H1 (cell line): ENCODE measurements at regions not wholly inside any gene's neighbourhood (a gene's known extent, or its start where the extent isn't known, plus 50 kb on each side); places are given as distances from the start of the nearest gene placed in this dataset.

ENCODE experiments used
- CTCF ChIA-PET: fragments of 300-600 bp; sonication (Branson Sonifier 250); formaldehyde crosslinking; loops from one replicate; lab custom pipeline; 2021; ENCODE audit not compliant: partially characterized antibody; lab: Charles Lee
- POLR2A ChIA-PET: fragments of 300-600 bp; sonication (Branson Sonifier 250); formaldehyde crosslinking; loops from one replicate; lab custom pipeline; 2021; ENCODE audit warnings: inconsistent platforms; ENCODE audit not compliant: partially characterized antibody; lab: Charles Lee
- DNase-seq, 2 experiments: peaks; one replicate each; pipeline versions ENCODE4 v3.0.0 to v3.0.0-alpha.2; 2010 to 2022; ENCODE audit warnings: low spot score in 2 of 2, low read depth in 1 of 2, mixed read lengths in 1 of 2
- FAIRE-seq: peaks from 2 replicates; lab custom pipeline; 2011; peaks lifted over from hg19 to GRCh38; lab: Jason Lieb, UNC
- H2AFZ ChIP-seq: 2 replicates; pipeline ENCODE4 v1.8.1; 2012; ENCODE audit warnings: low read length, inconsistent platforms
- H2AK5ac ChIP-seq: 2 replicates; pipeline ENCODE4 v1.6.1; 2013; ENCODE audit warnings: low read depth, low read length
- H2BK120ac ChIP-seq: replicated peaks from 2 replicates; pipeline ENCODE3; 2013; ENCODE audit warnings: low read depth, low read length, inconsistent platforms
- H2BK12ac ChIP-seq: 2 replicates; pipeline ENCODE4 v1.6.1; 2013; ENCODE audit warnings: low read depth, low read length
- H2BK15ac ChIP-seq: 2 replicates; pipeline ENCODE4 v1.6.1; 2013; ENCODE audit warnings: low read length
- H2BK20ac ChIP-seq: 2 replicates; pipeline ENCODE4 v1.6.1; 2013; ENCODE audit warnings: low read length
- H2BK5ac ChIP-seq: 2 replicates; pipeline ENCODE4 v1.6.1; 2013; ENCODE audit warnings: low read depth, low read length
- H3K14ac ChIP-seq: 2 replicates; pipeline ENCODE4 v1.6.1; 2013; ENCODE audit warnings: inconsistent platforms; ENCODE audit not compliant: insufficient read length
- H3K18ac ChIP-seq: 2 replicates; pipeline ENCODE4 v1.6.1; 2013; ENCODE audit warnings: low read length; ENCODE audit errors: extremely low read depth
- H3K23ac ChIP-seq: 2 replicates; pipeline ENCODE4 v1.6.1; 2013; ENCODE audit warnings: inconsistent platforms; ENCODE audit not compliant: insufficient read length
- H3K23me2 ChIP-seq: 2 replicates; pipeline ENCODE4 v1.6.1; 2013; ENCODE audit warnings: low read depth, low read length
- H3K27ac ChIP-seq: 2 replicates; pipeline ENCODE4 v1.6.1; 2011; ENCODE audit warnings: low read depth, low read length, inconsistent platforms
- H3K27me3 ChIP-seq, 4 experiments: replicated peaks in 1 of 4; 1 replicate in 1 of 4; 2 replicates in 3 of 4; pipeline versions ENCODE4 v1.6.1 to v1.8.1; 2011 to 2013; ENCODE audit warnings: low read length in 3 of 4, mild to moderate bottlenecking in 3 of 4, inconsistent platforms in 2 of 4, mixed read lengths in 2 of 4, moderate library complexity in 1 of 4; ENCODE audit not compliant: control insufficient read depth in 3 of 4, insufficient read depth in 3 of 4; ENCODE audit errors: extremely low read depth in 1 of 4
- H3K36me3 ChIP-seq, 4 experiments: 2 replicates each; pipeline versions ENCODE4 v1.6.1 to v1.8.1; 2011 to 2013; ENCODE audit warnings: mild to moderate bottlenecking in 4 of 4, low read length in 3 of 4, moderate library complexity in 2 of 4, control low read depth in 1 of 4, inconsistent platforms in 1 of 4; ENCODE audit not compliant: insufficient read depth in 4 of 4, control insufficient read depth in 2 of 4
- H3K4ac ChIP-seq: replicated peaks from 2 replicates; pipeline ENCODE3; 2013; ENCODE audit warnings: low read length, low read depth, mixed read lengths, inconsistent platforms; ENCODE audit not compliant: insufficient read length
- H3K4me1 ChIP-seq, 4 experiments: replicated peaks in 1 of 4; 1 replicate in 1 of 4; 2 replicates in 3 of 4; pipeline versions ENCODE4 v1.6.1 to v1.8.1; 2011 to 2013; ENCODE audit warnings: low read length in 3 of 4, inconsistent platforms in 2 of 4, mixed read lengths in 1 of 4; ENCODE audit not compliant: insufficient read depth in 4 of 4, control insufficient read depth in 3 of 4
- H3K4me2 ChIP-seq, 2 experiments: 2 replicates each; pipeline versions ENCODE4 v1.6.1 to v1.8.1; 2011 to 2013; ENCODE audit warnings: low read depth in 2 of 2, low read length in 2 of 2, control low read depth in 1 of 2, inconsistent platforms in 1 of 2, mild to moderate bottlenecking in 1 of 2; ENCODE audit not compliant: insufficient read depth in 1 of 2
- H3K4me3 ChIP-seq, 4 experiments: fragments of 200-600, 300-600 bp in 1 of 4; sonication (generic), shearing (Covaris generic), sonication (Bioruptor Twin) in 1 of 4; 2 replicates each; pipeline versions ENCODE4 v1.5.1 to v1.8.1; 2011 to 2016; ENCODE audit warnings: low read length in 4 of 4, low read depth in 3 of 4, control low read depth in 2 of 4, inconsistent platforms in 2 of 4, mild to moderate bottlenecking in 2 of 4, mixed read lengths in 1 of 4, moderate library complexity in 1 of 4; ENCODE audit not compliant: insufficient read depth in 2 of 4; ENCODE audit errors: extremely low read depth in 1 of 4
- H3K56ac ChIP-seq: replicated peaks from 2 replicates; pipeline ENCODE3; 2013; ENCODE audit warnings: low read depth, mild to moderate bottlenecking, mixed read lengths, low read length, inconsistent platforms; ENCODE audit not compliant: insufficient read length
- H3K79me1 ChIP-seq: 2 replicates; pipeline ENCODE4 v1.6.1; 2013; ENCODE audit warnings: low read depth, low read length, control low read depth
- H3K79me2 ChIP-seq, 2 experiments: 2 replicates each; pipeline versions ENCODE4 v1.6.1 to v1.8.1; 2012 to 2013; ENCODE audit warnings: low read length in 2 of 2, mild to moderate bottlenecking in 2 of 2, inconsistent platforms in 1 of 2; ENCODE audit not compliant: insufficient read depth in 2 of 2, control insufficient read depth in 1 of 2
- H3K9ac ChIP-seq, 4 experiments: replicated peaks in 1 of 4; 1 replicate in 1 of 4; 2 replicates in 3 of 4; pipeline versions ENCODE4 v1.6.1 to v1.8.1; 2011 to 2013; ENCODE audit warnings: low read depth in 3 of 4, low read length in 3 of 4, control low read depth in 2 of 4, mild to moderate bottlenecking in 2 of 4, moderate library complexity in 2 of 4, inconsistent platforms in 1 of 4; ENCODE audit errors: extremely low read depth in 1 of 4
- H3K9me3 ChIP-seq, 2 experiments: 2 replicates each; pipeline versions ENCODE4 v1.6.1 to v1.8.1; 2012 to 2013; ENCODE audit warnings: mild to moderate bottlenecking in 2 of 2, moderate library complexity in 2 of 2, control low read depth in 1 of 2, inconsistent platforms in 1 of 2, low read depth in 1 of 2, low read length in 1 of 2, mixed read lengths in 1 of 2; ENCODE audit not compliant: insufficient read depth in 2 of 2
- H4K20me1 ChIP-seq, 2 experiments: replicated peaks in 1 of 2; 2 replicates each; pipeline versions ENCODE3 to v1.8.1; 2011 to 2013; ENCODE audit warnings: inconsistent platforms in 2 of 2, low read length in 2 of 2, mild to moderate bottlenecking in 1 of 2; ENCODE audit not compliant: insufficient read depth in 2 of 2, control insufficient read depth in 1 of 2
- H4K5ac ChIP-seq: 2 replicates; pipeline ENCODE4 v1.6.1; 2013; ENCODE audit warnings: low read length, low read depth, mixed read lengths, inconsistent platforms; ENCODE audit not compliant: insufficient read length
- H4K8ac ChIP-seq: 2 replicates; pipeline ENCODE4 v1.8.0; 2013; ENCODE audit warnings: mild to moderate bottlenecking, moderate library complexity, low read length, inconsistent platforms; ENCODE audit not compliant: insufficient read depth; ENCODE audit errors: extremely low read depth
- H4K91ac ChIP-seq: replicated peaks from 2 replicates; pipeline ENCODE3; 2013; ENCODE audit warnings: low read length, mixed read lengths, inconsistent platforms; ENCODE audit not compliant: insufficient read length
- TAF7 ChIP-seq: optimal IDR thresholded peaks from 2 replicates; pipeline ENCODE3; 2011; ENCODE audit warnings: low read depth, mild to moderate bottlenecking, inconsistent platforms, low read length, moderate library complexity, borderline replicate concordance
- TCF12 ChIP-seq: IDR thresholded peaks from 2 replicates; pipeline ENCODE4 v1.6.1; 2011; ENCODE audit warnings: low read depth, mild to moderate bottlenecking, low read length
- WGBS, 2 experiments: shearing (Covaris generic) in 1 of 2; methylation state at CpG; one replicate each; pipeline versions ENCODE4 v1.1.6 to v1.1.7; 2013 to 2015; ENCODE audit warnings: low lambda C conversion rate in 2 of 2, mixed read lengths in 2 of 2, inconsistent platforms in 1 of 2, low coverage in 1 of 2, missing lambda C conversion rate in 1 of 2; ENCODE audit not compliant: insufficient replicate concordance in 2 of 2, insufficient coverage in 1 of 2, insufficient read length in 1 of 2; ENCODE audit errors: extremely low coverage in 1 of 2, missing lambda C conversion rate in 1 of 2; 5-methylcytosine and 5-hydroxymethylcytosine counted together

- H3K36me3 ChIP-seq, result no peaks in the 10 kb centered on the region; a peak in 1 of 8 replicates
- H3K27me3 ChIP-seq, result peaks cover 0 to 1% (median 0%) of the 10 kb centered on the region in 4 experiments; a peak in 1 of 7 replicates
- no peak overlapping the region for H3K4me3 ChIP-seq
- 89% methylated on average over 2 of the region's 2 CpGs; no CpG with 5 or more reads in 1 of the 2 experiments for WGBS, 2 experiments
- no peak overlapping the region for H2BK5ac ChIP-seq
- no peak overlapping the region for H2BK120ac ChIP-seq
- no peak overlapping the region for H4K5ac ChIP-seq
- H4K91ac ChIP-seq, result no peak overlapping the region
- no peak overlapping the region for H2BK20ac ChIP-seq
- no peak overlapping the region for H3K56ac ChIP-seq
- no peaks in the 10 kb centered on the region for H3K79me1 ChIP-seq
- no peak overlapping the region for H3K4ac ChIP-seq
- H2AK5ac ChIP-seq, result no peak overlapping the region
- DNase-seq, result no peak
- H3K14ac ChIP-seq, result no peak overlapping the region
- no peak overlapping the region for H2BK12ac ChIP-seq
- FAIRE-seq, result no peak
- H3K23me2 ChIP-seq, result no peaks in the 10 kb centered on the region; the same call in 1 of the 2 replicates
- H2AFZ ChIP-seq, result no peak overlapping the region
- no peak overlapping the region for H4K8ac ChIP-seq
- ChIA-PET POLR2A (no interaction called here), CTCF (no interaction called here)
- H4K20me1 ChIP-seq, result no peaks in the 10 kb centered on the region
- H3K9ac ChIP-seq, result no peak overlapping the region
- no peak overlapping the region for H2BK15ac ChIP-seq
- no peak overlapping the region for H3K23ac ChIP-seq
- H3K4me2 ChIP-seq, result no peak overlapping the region
- no peaks in the 10 kb centered on the region for H3K79me2 ChIP-seq
- H3K27ac ChIP-seq, result no peak overlapping the region
- H3K4me1 ChIP-seq, result no peaks in the 10 kb centered on the region
- no peaks in the 10 kb centered on the region for H3K9me3 ChIP-seq
- no peak overlapping the region for H3K18ac ChIP-seq
- no peak for TF ChIP-seq TCF12
- TF ChIP-seq TAF7, result no peak
Measured at GRCh38 chr3:83863380-83863779, 1095.4 kb upstream of the CADM2 start.
